NT2/D1 (cell line): ENCODE measurements at regions not wholly inside any gene's neighbourhood (a gene's known extent, or its start where the extent isn't known, plus 50 kb on each side); places are given as distances from the start of the nearest gene placed in this dataset.
"Not testable (repeated sequence)": the region's sequence is repeated elsewhere in the genome, so short reads cannot be mapped to it uniquely, and the experiment has no call there.

ENCODE experiments used
- DNase-seq: peaks from one replicate; pipeline ENCODE4 v3.0.0-alpha.2; 2011; ENCODE audit warnings: low read depth, low spot score
- H3K27me3 ChIP-seq: 2 replicates; pipeline ENCODE4 v1.6.0; 2011; ENCODE audit warnings: mild to moderate bottlenecking; ENCODE audit not compliant: insufficient read length, insufficient read depth
- H3K36me3 ChIP-seq: 2 replicates; pipeline ENCODE4 v1.6.1; 2011; ENCODE audit warnings: mild to moderate bottlenecking, low read length, mixed read lengths; ENCODE audit not compliant: insufficient read depth, insufficient read length
- H3K4me1 ChIP-seq: 2 replicates; pipeline ENCODE4 v1.5.1; 2011; ENCODE audit not compliant: insufficient read depth, insufficient read length
- H3K4me3 ChIP-seq: 2 replicates; pipeline ENCODE4 v1.5.1; 2011; ENCODE audit warnings: low read depth; ENCODE audit not compliant: insufficient read length
- H3K9ac ChIP-seq: 2 replicates; pipeline ENCODE4 v1.6.0; 2011; ENCODE audit warnings: low read depth; ENCODE audit not compliant: insufficient read length
- H3K9me3 ChIP-seq: 2 replicates; pipeline ENCODE4 v1.5.1; 2011; ENCODE audit warnings: mild to moderate bottlenecking, low read length; ENCODE audit not compliant: insufficient read depth
- SUZ12 ChIP-seq: IDR thresholded peaks from 2 replicates; pipeline ENCODE4 v1.6.1; 2011; ENCODE audit not compliant: insufficient read length, insufficient read depth; ENCODE audit errors: extremely low read depth
- YY1 ChIP-seq: IDR thresholded peaks from 2 replicates; pipeline ENCODE4 v1.6.1; 2011; ENCODE audit not compliant: insufficient read length, insufficient read depth
- ZNF274 ChIP-seq: IDR thresholded peaks from 2 replicates; pipeline ENCODE4 v1.6.1; 2011; ENCODE audit warnings: mild to moderate bottlenecking, low read depth, low read length

DNA sequence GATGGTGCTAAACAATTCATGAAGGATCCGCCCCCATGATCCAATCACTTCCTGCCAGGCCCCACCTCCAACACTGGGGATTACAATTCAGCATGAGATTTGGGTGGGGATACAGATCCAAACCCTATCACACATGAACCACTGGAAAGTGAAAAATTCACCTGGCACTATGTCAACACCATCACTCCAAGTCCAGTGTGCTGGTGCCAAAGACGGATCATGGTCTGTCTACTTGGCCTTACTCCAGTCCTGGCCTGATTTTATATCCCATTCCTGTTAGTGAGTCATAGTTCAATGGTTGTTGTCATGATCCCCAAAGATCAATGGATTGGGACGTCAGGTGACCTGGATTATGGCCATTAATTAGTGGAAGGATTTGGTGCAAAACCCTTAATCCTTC, 147.4 kb upstream of the RPS23 start:
- no peaks in the 10 kb centered on the region for H3K4me1 ChIP-seq
- H3K9ac ChIP-seq = no peak overlapping the region
- no peak overlapping the region for H3K4me3 ChIP-seq
- TF ChIP-seq SUZ12 = no peak
- no peak for TF ChIP-seq ZNF274
- no peak for TF ChIP-seq YY1
- H3K36me3 ChIP-seq = no peaks in the 10 kb centered on the region
- no peaks in the 10 kb centered on the region; the same call in 1 of the 2 replicates for H3K9me3 ChIP-seq
- H3K27me3 ChIP-seq = no peaks in the 10 kb centered on the region
- DNase-seq = no peak

- TF ChIP-seq SUZ12 (no peak), YY1 (no peak), ZNF274 (no peak)
- DNase-seq = no peak
Measured at GRCh38 chr5:82424211-82424610, 146.1 kb upstream of the RPS23 start.

DNA sequence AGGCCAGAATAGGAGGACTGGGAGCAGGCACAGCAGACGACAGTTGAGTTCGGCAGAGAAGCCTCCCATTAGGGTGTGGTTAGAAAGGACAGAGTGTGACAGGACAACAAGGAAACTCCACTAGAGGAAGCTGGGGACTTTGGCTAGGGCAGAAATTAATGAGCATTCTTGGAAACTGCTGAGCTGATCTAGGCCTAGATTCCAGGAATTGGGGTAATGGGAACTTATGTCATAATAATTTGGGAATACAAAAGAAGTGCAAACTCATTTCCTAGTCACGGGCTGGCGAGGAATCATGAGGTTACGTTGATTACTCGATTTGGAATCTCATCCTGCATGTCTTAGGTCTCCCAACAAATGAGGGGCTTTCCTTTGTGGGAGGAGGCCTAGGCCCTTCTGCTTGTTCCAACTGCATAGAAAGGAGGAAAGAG, 144.6 kb upstream of the RPS23 start:
- TF ChIP-seq ZNF274 (no peak), YY1 (no peak), SUZ12 (no peak)
- no peak for DNase-seq
- Histone ChIP-seq H3K27me3 (no peaks in the 10 kb centered on the region), H3K4me1 (no peaks in the 10 kb centered on the region), H3K9me3 (no peaks in the 10 kb centered on the region), H3K4me3 (no peak overlapping the region), H3K36me3 (no peaks in the 10 kb centered on the region), H3K9ac (no peak overlapping the region)

More at GRCh38 chr5:82424211-82424610, 146.1 kb upstream of the RPS23 start:
- H3K4me1 ChIP-seq = no peaks in the 10 kb centered on the region
- no peak overlapping the region for H3K4me3 ChIP-seq
- H3K36me3 ChIP-seq = no peaks in the 10 kb centered on the region
- no peak overlapping the region for H3K9ac ChIP-seq
- H3K9me3 ChIP-seq = no peaks in the 10 kb centered on the region; the same call in 1 of the 2 replicates
- H3K27me3 ChIP-seq = no peaks in the 10 kb centered on the region

DNA sequence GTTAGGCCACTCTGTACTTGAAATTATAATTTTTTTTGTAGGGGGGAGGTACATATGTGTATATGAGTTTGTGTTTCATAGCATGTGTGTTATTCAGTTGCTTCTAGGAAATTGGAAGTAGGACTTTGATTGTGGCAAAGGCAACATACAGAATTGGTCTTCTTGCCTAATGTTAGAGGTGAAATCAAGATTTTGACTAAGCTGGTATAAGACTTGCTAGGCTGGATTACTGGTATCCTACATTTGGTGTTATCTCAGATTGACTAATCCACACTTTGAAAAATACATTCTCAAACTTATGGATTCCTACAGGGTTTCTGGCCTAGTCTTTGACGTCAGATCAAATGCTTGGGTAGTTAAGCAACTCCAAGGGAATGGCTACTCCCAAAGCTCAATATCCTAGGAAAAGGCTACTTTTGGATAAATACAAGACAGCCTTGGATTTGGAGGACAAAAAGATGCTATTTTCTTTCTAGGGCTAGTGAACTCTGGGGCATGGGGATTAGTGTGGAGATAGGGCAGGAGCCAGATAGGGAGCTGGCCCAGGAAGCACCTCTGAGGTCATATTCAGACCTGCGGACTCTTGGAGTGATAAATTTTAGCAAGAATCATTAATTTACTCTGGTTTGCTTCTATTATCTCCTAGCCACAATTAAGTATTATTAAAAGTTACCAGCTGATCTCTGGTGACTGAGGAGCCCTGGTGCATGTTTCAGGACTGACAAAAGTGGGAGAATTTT, 144.0 kb upstream of the RPS23 start:
- Histone ChIP-seq H3K4me1 (no peaks in the 10 kb centered on the region), H3K36me3 (no peaks in the 10 kb centered on the region), H3K9me3 (no peaks in the 10 kb centered on the region), H3K4me3 (no peak overlapping the region), H3K9ac (no peak overlapping the region), H3K27me3 (no peaks in the 10 kb centered on the region)
- TF ChIP-seq SUZ12 (no peak), ZNF274 (no peak), YY1 (no peak)
- no peak for DNase-seq

GRCh38 chr5:82421119-82421518, 143.0 kb upstream of the RPS23 start:
- Histone ChIP-seq H3K4me3 (no peak overlapping the region), H3K36me3 (no peaks in the 10 kb centered on the region), H3K4me1 (no peaks in the 10 kb centered on the region), H3K9ac (no peak overlapping the region), H3K9me3 (no peaks in the 10 kb centered on the region), H3K27me3 (no peaks in the 10 kb centered on the region)
- TF ChIP-seq YY1 (no peak), ZNF274 (no peak), SUZ12 (no peak)
- DNase-seq = no peak

- H3K4me3 ChIP-seq, H3K9ac ChIP-seq, H3K4me1 ChIP-seq, H3K27me3 ChIP-seq, H3K36me3 ChIP-seq, H3K9me3 ChIP-seq, DNase-seq: not testable (repeated sequence)
Measured at GRCh38 chr5:82420524-82420923, 142.4 kb upstream of the RPS23 start.

DNA sequence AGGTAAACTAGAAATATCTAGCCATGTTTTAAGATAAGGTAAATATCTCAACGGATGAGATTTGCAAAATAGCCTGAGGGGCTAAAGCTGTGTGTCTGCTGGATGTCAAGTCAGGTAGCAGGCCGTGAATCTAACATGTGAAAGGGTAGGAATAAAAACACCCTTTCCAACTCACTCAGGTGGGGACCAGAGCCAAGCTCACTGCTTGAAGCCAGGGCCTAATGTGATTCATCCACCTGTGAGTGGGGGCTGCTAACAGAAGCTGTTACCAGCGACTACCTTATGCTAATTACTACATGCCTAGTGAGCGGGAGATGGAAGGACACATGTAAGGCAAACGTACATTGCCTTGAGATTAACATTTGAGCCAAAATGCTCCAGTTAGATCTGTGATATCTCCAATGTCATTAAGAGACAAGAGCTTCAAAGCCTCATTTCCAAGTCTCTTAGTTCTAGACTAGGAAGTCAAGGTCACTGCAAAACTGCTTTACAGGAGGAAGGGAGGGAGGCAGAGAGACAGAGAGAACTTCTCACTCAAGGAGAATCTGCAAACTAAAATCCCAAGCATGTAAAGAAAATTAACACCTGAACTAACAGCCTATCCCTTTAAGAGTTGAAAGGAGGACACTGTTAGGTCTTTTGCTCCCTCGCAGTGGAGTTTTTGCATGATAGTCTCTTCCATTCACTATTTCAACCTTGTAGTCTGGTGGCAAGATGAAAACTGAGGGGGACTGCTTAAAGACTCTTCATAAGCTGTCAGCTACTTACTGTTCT, 141.6 kb upstream of the RPS23 start:
- TF ChIP-seq ZNF274 (no peak), YY1 (no peak), SUZ12 (no peak)
- H3K4me1 ChIP-seq = no peaks in the 10 kb centered on the region
- H3K9ac ChIP-seq = no peak overlapping the region

More for the DNA sequence above, 141.6 kb upstream of the RPS23 start:
- Histone ChIP-seq H3K36me3 (no peaks in the 10 kb centered on the region), H3K27me3 (no peaks in the 10 kb centered on the region), H3K4me3 (no peak overlapping the region), H3K9me3 (no peaks in the 10 kb centered on the region)
- DNase-seq = no peak
